ENCODE measurements at regions not wholly inside any gene's neighbourhood (a gene's known extent, or its start where the extent isn't known, plus 50 kb on each side); places are given as distances from the start of the nearest gene placed in this dataset.

DNA sequence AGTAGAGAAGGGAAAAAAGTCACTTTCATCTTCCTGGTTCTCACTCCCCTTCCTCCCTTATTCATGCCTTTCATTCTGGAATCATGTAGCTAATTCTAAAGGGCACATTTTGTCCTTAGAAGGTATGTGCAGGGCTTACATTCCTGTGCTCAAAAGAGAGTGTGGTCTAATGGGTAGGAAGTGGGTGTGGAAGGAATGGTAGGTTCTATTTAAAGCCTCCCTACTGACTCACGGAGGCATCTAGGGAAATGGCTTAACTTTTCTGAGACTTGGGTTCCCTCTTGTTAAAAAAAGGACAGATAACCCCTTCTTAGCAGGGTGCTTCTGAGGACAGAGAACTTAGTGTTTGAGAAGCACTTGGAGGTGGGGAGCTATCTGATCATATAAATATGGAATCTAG lies 249.3 kb upstream of the DUSP10 start:
- TF ChIP-seq, protein P1, sequence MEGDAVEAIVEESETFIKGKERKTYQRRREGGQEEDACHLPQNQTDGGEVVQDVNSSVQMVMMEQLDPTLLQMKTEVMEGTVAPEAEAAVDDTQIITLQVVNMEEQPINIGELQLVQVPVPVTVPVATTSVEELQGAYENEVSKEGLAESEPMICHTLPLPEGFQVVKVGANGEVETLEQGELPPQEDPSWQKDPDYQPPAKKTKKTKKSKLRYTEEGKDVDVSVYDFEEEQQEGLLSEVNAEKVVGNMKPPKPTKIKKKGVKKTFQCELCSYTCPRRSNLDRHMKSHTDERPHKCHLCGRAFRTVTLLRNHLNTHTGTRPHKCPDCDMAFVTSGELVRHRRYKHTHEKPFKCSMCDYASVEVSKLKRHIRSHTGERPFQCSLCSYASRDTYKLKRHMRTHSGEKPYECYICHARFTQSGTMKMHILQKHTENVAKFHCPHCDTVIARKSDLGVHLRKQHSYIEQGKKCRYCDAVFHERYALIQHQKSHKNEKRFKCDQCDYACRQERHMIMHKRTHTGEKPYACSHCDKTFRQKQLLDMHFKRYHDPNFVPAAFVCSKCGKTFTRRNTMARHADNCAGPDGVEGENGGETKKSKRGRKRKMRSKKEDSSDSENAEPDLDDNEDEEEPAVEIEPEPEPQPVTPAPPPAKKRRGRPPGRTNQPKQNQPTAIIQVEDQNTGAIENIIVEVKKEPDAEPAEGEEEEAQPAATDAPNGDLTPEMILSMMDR (IDR thresholded peaks at IDR 0.05; ENCODE audit: poor library complexity) = no peak
- TF ChIP-seq EZH2phosphoT487 (IDR thresholded peaks at IDR 0.05; ENCODE audit: low read depth, severe bottlenecking, unreplicated experiment) = no peak

Measured in hepatocyte (in vitro differentiated cells).